CD4-positive, alpha-beta T cell (primary cell): ENCODE measurements at regions not wholly inside any gene's neighbourhood (a gene's known extent, or its start where the extent isn't known, plus 50 kb on each side); places are given as distances from the start of the nearest gene placed in this dataset.

Source experiments
- ATAC-seq: fragments of 200-7000 bp; cut with Tn5 transposase; one replicate; pipeline ENCODE4 v1.10.0; 2022; ENCODE audit warnings: mild to moderate bottlenecking; ENCODE audit not compliant: poor library complexity
- CTCF ChIA-PET: fragments of 350-600 bp; sonication (Branson Sonifier 250); formaldehyde crosslinking; loops from one replicate; lab custom pipeline; 2021; ENCODE audit warnings: antibody characterized with exemption, inconsistent platforms; lab: Charles Lee
- POLR2A ChIA-PET: fragments of 350-600 bp; sonication (Branson Sonifier 250); formaldehyde crosslinking; loops from one replicate; lab custom pipeline; 2021; ENCODE audit warnings: antibody characterized with exemption, inconsistent platforms; lab: Charles Lee
- DNase-seq, 14 experiments: peaks; one replicate each; pipeline ENCODE4 v3.0.0-alpha.2; 2013 to 2020; ENCODE audit warnings: mixed read lengths in 2 of 14
- H3K27ac ChIP-seq, 2 donors: one replicate each; pipeline versions ENCODE4 v1.5.1 to v1.7.0; 2013; ENCODE audit warnings: low read length in 2 of 2, low read depth in 1 of 2, mild to moderate bottlenecking in 1 of 2
- H3K27me3 ChIP-seq, 2 experiments: 1 replicate in 1 of 2; 2 replicates in 1 of 2; pipeline versions ENCODE4 v1.6.1 to v1.7.0; 2013; ENCODE audit warnings: low read length in 2 of 2, control low read depth in 1 of 2, mild to moderate bottlenecking in 1 of 2, moderate library complexity in 1 of 2; ENCODE audit not compliant: insufficient read depth in 2 of 2, control insufficient read depth in 1 of 2
- H3K36me3 ChIP-seq: one replicate; pipeline ENCODE4 v1.6.1; 2013; ENCODE audit warnings: low read length, control low read depth; ENCODE audit not compliant: insufficient read depth
- H3K4me1 ChIP-seq: one replicate; pipeline ENCODE4 v1.6.1; 2013; ENCODE audit warnings: low read length, control low read depth; ENCODE audit not compliant: insufficient read depth
- H3K4me3 ChIP-seq: one replicate; pipeline ENCODE4 v1.5.1; 2013; ENCODE audit warnings: mild to moderate bottlenecking, low read length, moderate library complexity
- H3K9me3 ChIP-seq, 2 experiments: 1 replicate in 1 of 2; 2 replicates in 1 of 2; pipeline versions ENCODE4 v1.6.1 to v1.7.0; 2013; ENCODE audit warnings: low read length in 2 of 2, mild to moderate bottlenecking in 2 of 2, control low read depth in 1 of 2, moderate library complexity in 1 of 2; ENCODE audit not compliant: control insufficient read depth in 1 of 2, insufficient read depth in 1 of 2
- H3K27ac Mint-ChIP-seq: one replicate; pipeline ENCODE4 v1.8.0; 2020; ENCODE audit warnings: mixed read lengths
- H3K27me3 Mint-ChIP-seq: one replicate; pipeline ENCODE4 v1.8.0; 2021; ENCODE audit warnings: mixed read lengths
- H3K36me3 Mint-ChIP-seq: one replicate; pipeline ENCODE4 v1.8.0; 2021; ENCODE audit warnings: low read depth, mixed read lengths
- H3K4me1 Mint-ChIP-seq: one replicate; pipeline ENCODE4 v1.8.0; 2021; ENCODE audit warnings: low read depth, mixed read lengths
- H3K4me3 Mint-ChIP-seq: one replicate; pipeline ENCODE4 v1.8.0; 2020; ENCODE audit warnings: mild to moderate bottlenecking, mixed read lengths
- H3K9me3 Mint-ChIP-seq: one replicate; pipeline ENCODE4 v1.8.0; 2020; ENCODE audit warnings: mixed read lengths
- CTCF ChIP-seq: fragments of 200-600 bp; IDR thresholded peaks from one replicate; pipeline ENCODE4 v1.8.0; 2022; ENCODE audit warnings: antibody characterized with exemption, mild to moderate bottlenecking
- intact Hi-C, 2 experiments: fragments of 100-400 bp; cut with DNase I in 1 of 2; cut with micrococcal nuclease in 1 of 2; formaldehyde crosslinking; loops; one replicate each; pipeline versions ENCODE4 v1.15.1 to v1.9.0; 2023 to 2025; cut with DNase I, micrococcal nuclease

GRCh38 chr18:39272230-39272629, 1706.6 kb upstream of the CELF4 start:
- no peak overlapping the region for H3K4me3 Mint-ChIP-seq
- CTCF ChIA-PET = no interaction called here
- H3K4me3 ChIP-seq = no peak overlapping the region

GRCh38 chr18:39271654-39272053, 1706.1 kb upstream of the CELF4 start:
- no peak for TF ChIP-seq CTCF
- Mint-ChIP-seq H3K36me3 (no peaks in the 10 kb centered on the region), H3K27me3 (no peaks in the 10 kb centered on the region), H3K9me3 (no peaks in the 10 kb centered on the region), H3K27ac (no peak overlapping the region), H3K4me1 (no peaks in the 10 kb centered on the region), H3K4me3 (no peak overlapping the region)
- DNase-seq (no peak), ATAC-seq (no peak)
- no peaks in the 10 kb centered on the region for H3K9me3 ChIP-seq
- CTCF ChIA-PET = no interaction called here
- H3K4me1 ChIP-seq = no peaks in the 10 kb centered on the region
- intact Hi-C loops = no loop called here
- POLR2A ChIA-PET = no interaction called here
- H3K36me3 ChIP-seq = no peaks in the 10 kb centered on the region
- H3K27ac ChIP-seq = no peak overlapping the region
- H3K4me3 ChIP-seq = no peak overlapping the region
- no peaks in the 10 kb centered on the region for H3K27me3 ChIP-seq

More at GRCh38 chr18:39272230-39272629, 1706.6 kb upstream of the CELF4 start:
- no peak overlapping the region for H3K27ac ChIP-seq
- no peak for ATAC-seq
- H3K36me3 Mint-ChIP-seq = no peaks in the 10 kb centered on the region
- no peaks in the 10 kb centered on the region for H3K27me3 ChIP-seq
- no peaks in the 10 kb centered on the region for H3K9me3 Mint-ChIP-seq
- H3K4me1 Mint-ChIP-seq = no peaks in the 10 kb centered on the region
- DNase-seq = no peak
- TF ChIP-seq CTCF = no peak
- no peaks in the 10 kb centered on the region for H3K9me3 ChIP-seq
- no peaks in the 10 kb centered on the region for H3K36me3 ChIP-seq
- H3K27ac Mint-ChIP-seq = no peak overlapping the region
- H3K27me3 Mint-ChIP-seq = no peaks in the 10 kb centered on the region
- H3K4me1 ChIP-seq = no peaks in the 10 kb centered on the region
- intact Hi-C loops = no loop called here
- POLR2A ChIA-PET = no interaction called here

- DNase-seq = no peak
- ChIA-PET CTCF (no interaction called here), POLR2A (no interaction called here)
- TF ChIP-seq CTCF = no peak
- no peaks in the 10 kb centered on the region for H3K4me1 ChIP-seq
- Mint-ChIP-seq H3K27me3 (no peaks in the 10 kb centered on the region), H3K4me1 (no peaks in the 10 kb centered on the region), H3K9me3 (peaks cover 9% of the 10 kb centered on the region), H3K27ac (no peak overlapping the region), H3K4me3 (no peak overlapping the region), H3K36me3 (no peaks in the 10 kb centered on the region)
- H3K27ac ChIP-seq = no peak overlapping the region
- H3K27me3 ChIP-seq = no peaks in the 10 kb centered on the region
- ATAC-seq = no peak
- no peaks in the 10 kb centered on the region for H3K9me3 ChIP-seq
- intact Hi-C loops = no loop called here
- no peaks in the 10 kb centered on the region for H3K36me3 ChIP-seq
- H3K4me3 ChIP-seq = no peak overlapping the region
These were observed 1695.0 kb upstream of the CELF4 start for GRCh38 chr18:39260565-39260964.
